Colonic mucosa (tissue), 4 donors: ENCODE measurements at regions not wholly inside any gene's neighbourhood (a gene's known extent, or its start where the extent isn't known, plus 50 kb on each side); places are given as distances from the start of the nearest gene placed in this dataset.

Experiments
- DNase-seq: peaks from one replicate; pipeline ENCODE4 v3.0.0-alpha.2; 2020
- H3K27ac ChIP-seq: fragments of 200-600 bp; one replicate; pipeline ENCODE4 v1.8.0; 2021
- H3K27me3 ChIP-seq: fragments of 200-600 bp; one replicate; pipeline ENCODE4 v1.8.0; 2021
- H3K36me3 ChIP-seq: fragments of 200-600 bp; one replicate; pipeline ENCODE4 v1.8.0; 2021
- H3K4me1 ChIP-seq: fragments of 200-600 bp; one replicate; pipeline ENCODE4 v1.8.0; 2021; ENCODE audit warnings: mild to moderate bottlenecking
- H3K4me3 ChIP-seq: fragments of 200-600 bp; one replicate; pipeline ENCODE4 v1.8.0; 2021
- H3K9ac ChIP-seq, 2 donors: one replicate each; pipeline ENCODE4 v1.7.0; 2013; ENCODE audit warnings: control low read depth in 2 of 2, low read depth in 2 of 2, low read length in 2 of 2
- H3K9me3 ChIP-seq: fragments of 200-600 bp; one replicate; pipeline ENCODE4 v1.8.0; 2021
- CTCF ChIP-seq: fragments of 200-600 bp; IDR thresholded peaks from one replicate; pipeline ENCODE4 v1.8.0; 2022; ENCODE audit warnings: antibody characterized with exemption, mild to moderate bottlenecking
- intact Hi-C: fragments of 100-400 bp; cut with DNase I; formaldehyde crosslinking; loops from one replicate; pipeline ENCODE4 v1.14.1; 2022
- donor health status: healthy.
- donor health status: DM: no; HTN: no; CAD: no.
- donor health status: DM: no; HTN: no; CAD: no.

GRCh38 chr15:38726187-38726586, 161.6 kb upstream of the RASGRP1 start:
- Histone ChIP-seq H3K27me3 (no peaks in the 10 kb centered on the region), H3K9ac (no peak overlapping the region), H3K4me1 (no peaks in the 10 kb centered on the region), H3K36me3 (no peaks in the 10 kb centered on the region), H3K27ac (no peak overlapping the region), H3K9me3 (no peaks in the 10 kb centered on the region), H3K4me3 (no peak overlapping the region)
- no peak for TF ChIP-seq CTCF
- no peak for DNase-seq
- intact Hi-C loops = no loop called here

DNA sequence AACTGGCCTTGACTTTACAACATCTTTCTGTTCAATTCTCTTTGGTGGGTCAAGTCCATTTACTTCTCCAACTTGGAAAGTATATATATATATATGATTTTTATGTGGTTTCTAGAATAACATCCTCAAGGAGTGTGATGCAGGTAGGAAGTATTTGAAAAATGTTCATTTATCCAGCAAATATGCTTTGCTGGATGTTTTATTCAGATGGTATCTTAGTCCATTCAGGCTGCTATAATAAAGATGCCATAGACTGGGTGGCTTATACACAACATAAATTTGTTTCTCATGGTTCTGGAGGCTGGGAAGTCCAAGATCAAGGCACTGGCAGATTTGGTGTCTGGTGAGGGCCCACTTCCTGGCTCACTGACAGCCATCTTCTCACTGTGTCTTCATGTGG, 168.7 kb upstream of the RASGRP1 start:
- no peaks in the 10 kb centered on the region for H3K27me3 ChIP-seq
- no peak for DNase-seq

GRCh38 chr15:38740206-38740605, 175.6 kb upstream of the RASGRP1 start:
- Histone ChIP-seq H3K9ac (no peak overlapping the region), H3K27ac (no peak overlapping the region), H3K27me3 (no peaks in the 10 kb centered on the region), H3K9me3 (no peaks in the 10 kb centered on the region), H3K4me1 (no peaks in the 10 kb centered on the region), H3K36me3 (no peaks in the 10 kb centered on the region), H3K4me3 (no peak overlapping the region)
- intact Hi-C loops = no loop called here
- DNase-seq = no peak
- no peak for TF ChIP-seq CTCF

More for the DNA sequence above, 168.7 kb upstream of the RASGRP1 start:
- no peaks in the 10 kb centered on the region for H3K9me3 ChIP-seq
- H3K4me1 ChIP-seq = no peaks in the 10 kb centered on the region
- no peak for TF ChIP-seq CTCF
- intact Hi-C loops = no loop called here
- H3K27ac ChIP-seq = no peak overlapping the region
- no peaks in the 10 kb centered on the region for H3K36me3 ChIP-seq
- no peak overlapping the region for H3K4me3 ChIP-seq
- no peak overlapping the region for H3K9ac ChIP-seq

DNA sequence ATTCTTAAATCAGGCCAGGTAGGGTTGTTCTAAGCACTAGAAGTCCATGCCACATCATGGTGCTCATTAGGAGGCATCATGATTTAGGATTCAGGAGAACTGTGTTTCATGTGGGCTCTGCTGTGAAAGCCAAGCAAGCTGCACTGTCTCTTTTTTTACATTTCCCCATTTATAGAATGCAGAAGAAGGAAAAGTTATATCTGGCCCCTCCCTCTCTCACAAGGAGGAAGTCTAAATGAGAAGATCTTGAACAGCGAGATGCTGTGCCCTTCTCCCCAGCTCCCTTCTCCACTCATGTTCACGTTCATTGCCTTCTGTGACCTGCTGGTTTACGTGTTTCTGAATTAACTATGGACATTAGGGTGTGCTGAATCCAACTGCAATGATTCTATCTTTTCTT, 178.5 kb upstream of the RASGRP1 start:
- Histone ChIP-seq H3K4me1 (no peaks in the 10 kb centered on the region), H3K27ac (no peak overlapping the region), H3K4me3 (no peak overlapping the region), H3K9ac (no peak overlapping the region), H3K9me3 (no peaks in the 10 kb centered on the region), H3K36me3 (no peaks in the 10 kb centered on the region), H3K27me3 (no peaks in the 10 kb centered on the region)
- no peak for TF ChIP-seq CTCF
- intact Hi-C loops = no loop called here
- no peak for DNase-seq

DNA sequence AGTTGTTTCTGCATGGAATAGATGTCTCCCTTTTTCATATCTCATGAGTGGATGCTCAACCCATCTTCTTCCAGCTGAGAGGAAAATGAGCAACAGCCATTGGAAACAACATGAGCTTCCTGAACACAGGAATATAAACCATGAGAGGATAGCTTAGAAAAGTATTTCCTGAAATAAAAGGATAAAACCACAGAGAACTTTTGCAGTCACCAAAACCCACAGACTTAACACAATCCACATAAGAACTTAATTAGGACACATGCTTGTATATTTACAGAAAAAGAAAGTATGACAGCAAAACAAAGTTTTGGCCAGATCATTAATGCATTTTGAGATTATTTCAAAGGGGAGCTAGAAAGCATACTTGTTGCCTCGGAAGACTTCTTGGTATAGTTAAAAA, 180.5 kb upstream of the RASGRP1 start:
- no peak overlapping the region for H3K4me3 ChIP-seq
- intact Hi-C loops = no loop called here
- no peaks in the 10 kb centered on the region for H3K27me3 ChIP-seq
- no peak overlapping the region for H3K9ac ChIP-seq
- no peak overlapping the region for H3K27ac ChIP-seq
- H3K4me1 ChIP-seq = no peaks in the 10 kb centered on the region
- H3K9me3 ChIP-seq = no peaks in the 10 kb centered on the region
- H3K36me3 ChIP-seq = no peaks in the 10 kb centered on the region
- no peak for DNase-seq
- TF ChIP-seq CTCF = no peak

DNA sequence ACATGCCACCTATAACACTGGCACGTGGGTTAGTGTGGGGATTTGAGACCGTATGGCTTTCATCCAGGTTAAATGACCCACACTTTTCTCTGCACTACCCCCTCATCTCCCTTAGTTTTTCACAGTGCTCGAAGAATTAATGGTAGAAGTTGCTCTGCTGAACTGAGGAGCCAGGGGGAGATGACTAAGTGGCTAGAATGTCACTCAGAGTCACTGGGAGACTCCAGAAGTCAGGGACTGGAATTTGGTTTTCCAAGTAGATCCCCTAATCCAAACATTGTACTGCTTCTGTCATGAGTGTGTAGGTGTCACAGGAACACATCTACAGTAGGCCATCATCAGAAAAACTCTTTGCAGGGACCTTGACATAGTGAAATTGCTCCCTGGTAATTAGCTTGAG, 181.0 kb upstream of the RASGRP1 start:
- Histone ChIP-seq H3K9me3 (no peaks in the 10 kb centered on the region), H3K4me1 (no peaks in the 10 kb centered on the region), H3K27ac (no peak overlapping the region), H3K27me3 (no peaks in the 10 kb centered on the region), H3K36me3 (no peaks in the 10 kb centered on the region), H3K9ac (no peak overlapping the region), H3K4me3 (no peak overlapping the region)
- DNase-seq = no peak
- no peak for TF ChIP-seq CTCF
- intact Hi-C loops = no loop called here
